DND-41 (cell line): ENCODE measurements at regions not wholly inside any gene's neighbourhood (a gene's known extent, or its start where the extent isn't known, plus 50 kb on each side); places are given as distances from the start of the nearest gene placed in this dataset.
A peak's percentile ranks its signal among the peaks of the same experiment; 100 is the strongest.

Experiments used
- ATAC-seq: fragments of 200-7000 bp; cut with Tn5 transposase; 3 replicates; pipeline ENCODE4 v1.9.1; 2021; ENCODE audit warnings: low read depth; ENCODE audit not compliant: insufficient read depth
- DNase-seq: peaks from one replicate; pipeline ENCODE4 v3.0.0-alpha.2; 2020
- H2AFZ ChIP-seq: 2 replicates; pipeline ENCODE4 v1.6.0; 2012; ENCODE audit warnings: low read depth, low read length
- H3K27ac ChIP-seq: 2 replicates; pipeline ENCODE4 v1.5.1; 2012; ENCODE audit warnings: low read length, inconsistent platforms
- H3K27me3 ChIP-seq: fragments of 200-600 bp; sonication (generic); 2 replicates; pipeline ENCODE4 v1.6.0; 2012; ENCODE audit warnings: low read length, mild to moderate bottlenecking, inconsistent platforms; ENCODE audit not compliant: insufficient read depth, poor library complexity
- H3K36me3 ChIP-seq: 2 replicates; pipeline ENCODE4 v1.5.1; 2012; ENCODE audit warnings: low read length, inconsistent platforms; ENCODE audit not compliant: insufficient read depth
- H3K4me1 ChIP-seq: 2 replicates; pipeline ENCODE4 v1.5.1; 2012; ENCODE audit warnings: mild to moderate bottlenecking, low read length; ENCODE audit not compliant: insufficient read depth
- H3K4me2 ChIP-seq: 2 replicates; pipeline ENCODE4 v1.6.0; 2012; ENCODE audit warnings: mild to moderate bottlenecking, moderate library complexity, low read length, inconsistent platforms; ENCODE audit not compliant: insufficient read depth
- H3K4me3 ChIP-seq, 2 experiments: fragments of 200-600 bp in 1 of 2; shearing (Covaris generic) in 1 of 2; 2 replicates each; pipeline ENCODE4 v1.5.1; 2012 to 2016; ENCODE audit warnings: inconsistent platforms in 2 of 2, low read length in 2 of 2, mild to moderate bottlenecking in 2 of 2, low read depth in 1 of 2, moderate library complexity in 1 of 2
- H3K79me2 ChIP-seq: 2 replicates; pipeline ENCODE4 v1.6.0; 2012; ENCODE audit warnings: low read length, inconsistent platforms; ENCODE audit not compliant: insufficient read depth
- H3K9ac ChIP-seq: 2 replicates; pipeline ENCODE4 v1.6.0; 2012; ENCODE audit warnings: low read depth, mild to moderate bottlenecking, inconsistent platforms, low read length, moderate library complexity
- H3K9me3 ChIP-seq: 2 replicates; pipeline ENCODE4 v1.5.1; 2012; ENCODE audit warnings: low read length, moderate library complexity, mild to moderate bottlenecking, inconsistent platforms; ENCODE audit not compliant: insufficient read depth, severe bottlenecking
- H4K20me1 ChIP-seq: 2 replicates; pipeline ENCODE4 v1.6.0; 2012; ENCODE audit warnings: low read length; ENCODE audit not compliant: insufficient read depth
- CTCF ChIP-seq: IDR thresholded peaks from 2 replicates; pipeline ENCODE4 v1.5.1; 2012; ENCODE audit warnings: borderline replicate concordance, low read length, moderate library complexity, mild to moderate bottlenecking; ENCODE audit not compliant: poor library complexity, severe bottlenecking; ENCODE audit errors: extremely low read depth
- EZH2 ChIP-seq: IDR thresholded peaks from 3 replicates; pipeline ENCODE4 v1.6.1; 2012; ENCODE audit warnings: borderline replicate concordance, low read depth, mild to moderate bottlenecking, moderate library complexity, low read length, inconsistent platforms; ENCODE audit not compliant: severe bottlenecking

- Histone ChIP-seq H3K4me1 (no peaks in the 10 kb centered on the region), H2AFZ (no peak overlapping the region), H3K27ac (no peak overlapping the region), H3K79me2 (no peaks in the 10 kb centered on the region), H3K4me3 (no peak overlapping the region), H3K9ac (no peak overlapping the region), H4K20me1 (peaks cover 3% of the 10 kb centered on the region; the same call in 1 of the 2 replicates), H3K4me2 (no peak overlapping the region), H3K36me3 (no peaks in the 10 kb centered on the region), H3K27me3 (peaks cover 4% of the 10 kb centered on the region), H3K9me3 (no peaks in the 10 kb centered on the region)
- TF ChIP-seq CTCF (no peak), EZH2 (no peak)
- DNase-seq = no peak
- ATAC-seq = no peak
Observed at GRCh38 chr1:29753244-29753643, 516.9 kb downstream of the PTPRU start.

GRCh38 chr1:29752141-29752540, 515.8 kb downstream of the PTPRU start:
- no peak overlapping the region for H3K9ac ChIP-seq
- H2AFZ ChIP-seq = no peak overlapping the region
- no peaks in the 10 kb centered on the region for H3K4me1 ChIP-seq
- H3K27ac ChIP-seq = no peak overlapping the region
- H3K36me3 ChIP-seq = no peaks in the 10 kb centered on the region
- no peak overlapping the region for H3K4me2 ChIP-seq
- H3K9me3 ChIP-seq = no peaks in the 10 kb centered on the region
- no peak overlapping the region for H3K4me3 ChIP-seq
- no peaks in the 10 kb centered on the region for H3K27me3 ChIP-seq
- DNase-seq (peak; percentile 30), ATAC-seq (no peak)
- TF ChIP-seq EZH2 (no peak), CTCF (no peak)
- H4K20me1 ChIP-seq = peaks cover 7% of the 10 kb centered on the region
- no peaks in the 10 kb centered on the region for H3K79me2 ChIP-seq

GRCh38 chr1:29749024-29749945, 513.0 kb downstream of the PTPRU start:
- no peaks in the 10 kb centered on the region for H3K79me2 ChIP-seq
- no peaks in the 10 kb centered on the region for H3K36me3 ChIP-seq
- no peak overlapping the region for H3K9ac ChIP-seq
- no peak overlapping the region for H3K27ac ChIP-seq
- no peak overlapping the region for H3K4me3 ChIP-seq
- H2AFZ ChIP-seq = no peak overlapping the region
- no peaks in the 10 kb centered on the region for H3K27me3 ChIP-seq
- H4K20me1 ChIP-seq = peaks cover 8% of the 10 kb centered on the region
- no peaks in the 10 kb centered on the region for H3K4me1 ChIP-seq
- H3K9me3 ChIP-seq = no peaks in the 10 kb centered on the region
- no peak overlapping the region for H3K4me2 ChIP-seq
- no peak for TF ChIP-seq CTCF
- TF ChIP-seq EZH2 = no peak
- no peak for DNase-seq
- no peak for ATAC-seq
